ENCODE measurements at regions not wholly inside any gene's neighbourhood (a gene's known extent, or its start where the extent isn't known, plus 50 kb on each side); places are given as distances from the start of the nearest gene placed in this dataset.

GRCh38 chr1:239458144-239458500 is 71.8 kb downstream of the CHRM3 start:
- TF ChIP-seq CTCF (conservative IDR thresholded peaks at IDR 0.05; ENCODE audit: low read length) (no peak), EZH2phosphoT487 (IDR thresholded peaks at IDR 0.05; ENCODE audit: borderline replicate concordance, low read depth, low read length) (no peak)

All from OCI-LY7 (cell line).